Ectodermal cell (in vitro differentiated cells): ENCODE measurements at regions not wholly inside any gene's neighbourhood (a gene's known extent, or its start where the extent isn't known, plus 50 kb on each side); places are given as distances from the start of the nearest gene placed in this dataset.

Source experiments
- H3K27ac ChIP-seq: 2 replicates; pipeline ENCODE4 v1.7.0; 2013; ENCODE audit warnings: mild to moderate bottlenecking, low read depth, low read length; ENCODE audit not compliant: insufficient read depth, poor library complexity, severe bottlenecking
- H3K27me3 ChIP-seq: 2 replicates; pipeline ENCODE4 v1.7.0; 2013; ENCODE audit warnings: mild to moderate bottlenecking, low read length; ENCODE audit not compliant: insufficient read depth, control insufficient read depth, poor library complexity, severe bottlenecking
- H3K36me3 ChIP-seq: one replicate; pipeline ENCODE4 v1.7.0; 2013; ENCODE audit warnings: low read length; ENCODE audit not compliant: control insufficient read depth, insufficient read depth
- H3K4me1 ChIP-seq: one replicate; pipeline ENCODE4 v1.7.0; 2013; ENCODE audit warnings: low read length; ENCODE audit not compliant: control insufficient read depth, insufficient read depth
- H3K4me3 ChIP-seq: 2 replicates; pipeline ENCODE4 v1.7.0; 2013; ENCODE audit warnings: low read depth, low read length, control low read depth; ENCODE audit not compliant: insufficient read depth
- H3K9me3 ChIP-seq: 2 replicates; pipeline ENCODE4 v1.7.0; 2013; ENCODE audit warnings: mild to moderate bottlenecking, low read length, moderate library complexity; ENCODE audit not compliant: control insufficient read depth
- WGBS, 2 experiments: methylation state at CpG; one replicate each; pipeline ENCODE4 v1.1.7; 2013; ENCODE audit warnings: missing lambda C conversion rate in 2 of 2; 5-methylcytosine and 5-hydroxymethylcytosine counted together

DNA sequence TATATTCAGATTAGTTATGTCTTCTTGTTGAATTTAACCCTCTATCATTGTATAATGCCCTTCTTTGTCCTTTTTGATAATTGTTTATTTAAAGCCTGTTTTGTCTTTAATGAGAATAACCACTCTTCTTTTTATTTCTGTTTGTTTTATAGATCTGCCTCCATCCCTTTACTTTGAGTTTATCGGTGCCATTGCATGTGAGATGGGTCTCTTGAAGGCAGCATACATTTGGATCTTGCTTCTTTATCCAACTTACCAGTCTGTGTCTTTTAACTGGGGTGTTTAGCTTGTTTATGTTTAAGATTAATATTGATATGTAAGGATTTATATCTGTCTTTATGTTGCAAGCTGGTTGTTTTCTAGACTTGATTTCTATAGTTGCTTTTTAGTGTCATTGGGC is 115.8 kb downstream of the RTL3 start:
- 86% methylated on average over 1 of the region's 1 CpG; no CpG with 5 or more reads in 1 of the 2 experiments for WGBS, 2 experiments
- H3K27ac ChIP-seq = no peak overlapping the region
- H3K36me3 ChIP-seq = no peaks in the 10 kb centered on the region
- H3K9me3 ChIP-seq = no peaks in the 10 kb centered on the region
- H3K4me3 ChIP-seq = no peak overlapping the region
- no peaks in the 10 kb centered on the region for H3K27me3 ChIP-seq
- H3K4me1 ChIP-seq = no peaks in the 10 kb centered on the region

DNA sequence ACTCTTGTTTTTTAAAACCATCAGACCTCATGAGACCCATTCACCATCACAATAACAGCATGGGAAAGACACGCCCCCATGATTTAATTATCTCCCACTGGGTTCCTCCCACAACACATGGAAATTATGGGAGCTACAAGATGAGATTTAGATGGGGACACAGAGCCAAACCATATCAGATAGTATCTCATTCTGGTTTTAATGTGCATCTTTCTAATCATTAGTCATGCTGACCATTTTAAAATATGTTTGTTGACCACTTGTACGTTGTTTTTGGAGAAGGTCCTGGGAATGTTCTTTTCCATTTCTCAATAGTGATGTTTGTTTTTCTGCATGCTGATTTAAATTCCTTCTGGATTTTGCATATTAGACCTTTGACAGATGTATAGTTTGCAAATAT is 119.0 kb downstream of the RTL3 start:
- no peaks in the 10 kb centered on the region for H3K27me3 ChIP-seq
- WGBS, 2 experiments = 100% methylated on average over 2 of the region's 2 CpGs; no CpG with 5 or more reads in 1 of the 2 experiments
- no peaks in the 10 kb centered on the region for H3K9me3 ChIP-seq
- no peaks in the 10 kb centered on the region for H3K36me3 ChIP-seq
- no peak overlapping the region for H3K27ac ChIP-seq
- no peaks in the 10 kb centered on the region for H3K4me1 ChIP-seq
- no peak overlapping the region for H3K4me3 ChIP-seq

DNA sequence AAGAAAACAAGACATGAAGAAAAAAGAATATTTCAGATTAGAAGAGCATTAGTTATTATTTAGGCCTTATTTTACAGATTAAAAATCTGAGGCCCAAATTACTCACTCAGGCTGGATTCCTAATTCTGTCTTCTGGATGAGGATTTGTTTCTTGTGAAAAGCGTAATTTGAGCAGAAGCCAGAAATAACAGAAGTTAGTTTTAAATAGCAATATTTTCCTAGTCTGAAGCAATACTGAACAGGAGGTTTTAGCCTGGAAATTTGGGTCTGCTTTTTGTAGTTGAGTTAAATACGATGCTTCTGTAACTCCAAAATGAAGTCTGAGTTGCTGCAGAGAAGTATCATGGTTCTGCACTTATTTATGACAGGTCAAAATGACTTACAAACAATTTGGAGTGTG is 124.9 kb downstream of the RTL3 start:
- H3K27ac ChIP-seq = no peak overlapping the region
- no peaks in the 10 kb centered on the region for H3K27me3 ChIP-seq
- H3K4me3 ChIP-seq = no peak overlapping the region
- H3K9me3 ChIP-seq = no peaks in the 10 kb centered on the region
- 90 to 92% methylated on average over 2 of the region's 2 CpGs for WGBS, 2 experiments
- H3K4me1 ChIP-seq = no peaks in the 10 kb centered on the region
- H3K36me3 ChIP-seq = no peaks in the 10 kb centered on the region

DNA sequence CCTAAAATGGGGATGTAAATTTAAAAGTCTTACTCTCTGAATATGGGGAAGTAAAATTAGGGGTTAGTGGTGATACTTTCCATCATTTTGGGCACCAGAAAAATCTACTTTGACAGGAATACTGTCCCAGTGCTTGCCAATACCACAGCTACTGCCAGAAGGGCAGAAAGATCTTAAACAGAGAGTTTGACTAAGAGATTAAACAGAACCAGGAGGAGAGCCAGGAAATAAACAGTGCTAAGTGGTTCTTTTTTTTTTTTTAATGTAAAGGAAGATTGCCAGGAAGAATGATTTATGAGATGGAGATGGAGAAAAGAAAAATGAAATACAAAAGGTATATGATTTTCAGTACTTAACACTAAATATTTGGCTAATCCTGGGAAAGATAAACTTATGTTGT is 126.8 kb downstream of the RTL3 start:
- Histone ChIP-seq H3K27me3 (no peaks in the 10 kb centered on the region), H3K27ac (no peak overlapping the region), H3K4me1 (no peaks in the 10 kb centered on the region), H3K36me3 (no peaks in the 10 kb centered on the region), H3K9me3 (no peaks in the 10 kb centered on the region), H3K4me3 (no peak overlapping the region)

DNA sequence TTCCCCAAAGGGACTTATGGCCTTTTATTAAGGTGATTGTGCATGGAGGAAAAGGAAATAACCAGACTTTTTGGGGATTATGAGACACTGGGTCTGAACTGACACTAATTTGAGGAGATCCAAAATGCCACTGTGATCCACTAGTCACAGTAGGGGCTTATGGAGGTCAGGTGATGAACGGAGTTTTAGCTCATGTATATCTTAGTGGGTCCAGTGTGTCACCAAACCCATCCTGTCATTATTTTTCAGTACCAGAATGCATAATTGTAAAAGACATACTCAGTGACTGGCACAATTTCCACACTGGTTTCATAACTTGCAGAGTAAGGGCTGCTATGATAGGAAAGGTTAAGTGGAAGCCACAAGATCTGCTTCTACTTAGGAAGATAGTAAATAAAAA is 131.3 kb downstream of the RTL3 start:
- no peaks in the 10 kb centered on the region for H3K9me3 ChIP-seq
- H3K27me3 ChIP-seq = no peaks in the 10 kb centered on the region
- H3K36me3 ChIP-seq = no peaks in the 10 kb centered on the region
- 80% methylated on average over 1 of the region's 1 CpG; no CpG with 5 or more reads in 1 of the 2 experiments for WGBS, 2 experiments
- no peak overlapping the region for H3K4me3 ChIP-seq
- no peaks in the 10 kb centered on the region for H3K4me1 ChIP-seq
- H3K27ac ChIP-seq = no peak overlapping the region

DNA sequence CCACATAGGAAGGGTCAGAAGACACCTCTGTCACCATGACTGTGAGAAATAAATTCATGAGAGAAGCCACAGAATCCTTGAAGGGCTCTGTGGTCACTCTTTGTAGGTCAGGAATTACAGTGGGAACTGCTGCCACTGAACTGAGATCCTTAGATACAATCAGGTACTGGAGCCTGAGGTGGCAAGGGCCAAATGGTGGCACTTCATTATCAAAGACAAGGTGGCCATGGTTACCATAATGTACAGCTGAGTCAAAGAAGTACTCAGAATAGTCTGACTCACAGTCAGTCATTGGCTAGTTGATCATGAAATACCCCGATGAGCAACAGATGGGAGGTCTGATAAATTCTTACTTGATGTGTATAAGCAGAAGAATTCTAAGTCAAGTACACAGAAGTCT is 131.9 kb downstream of the RTL3 start:
- Histone ChIP-seq H3K27me3 (no peaks in the 10 kb centered on the region), H3K27ac (no peak overlapping the region), H3K4me3 (no peak overlapping the region), H3K4me1 (no peaks in the 10 kb centered on the region), H3K9me3 (no peaks in the 10 kb centered on the region), H3K36me3 (no peaks in the 10 kb centered on the region)
- 100% methylated on average over 1 of the region's 1 CpG; no CpG with 5 or more reads in 1 of the 2 experiments for WGBS, 2 experiments

DNA sequence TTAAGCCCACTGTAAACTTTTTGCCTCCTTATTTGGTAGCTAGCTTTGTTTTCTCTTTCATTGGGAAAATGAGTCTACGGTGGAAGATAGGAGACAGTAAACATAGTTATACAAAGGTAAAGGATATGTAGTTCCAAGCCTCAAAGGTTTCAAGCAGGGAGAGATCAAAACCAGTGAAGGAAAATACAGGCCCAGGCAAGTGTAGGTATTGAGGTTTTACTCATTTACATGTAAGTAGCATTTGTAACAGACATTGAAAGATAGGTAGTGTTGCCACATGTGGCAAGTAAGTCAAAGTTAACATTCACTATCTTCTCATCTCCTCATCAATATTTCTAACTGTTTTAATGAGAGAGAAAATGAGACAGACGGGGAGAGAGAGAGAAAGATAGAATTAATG is 136.5 kb downstream of the RTL3 start:
- no peaks in the 10 kb centered on the region for H3K9me3 ChIP-seq
- no peak overlapping the region for H3K27ac ChIP-seq
- WGBS, 2 experiments = 75 to 100% methylated on average over 1 of the region's 2 CpGs
- no peaks in the 10 kb centered on the region for H3K27me3 ChIP-seq
- H3K4me3 ChIP-seq = no peak overlapping the region
- H3K4me1 ChIP-seq = no peaks in the 10 kb centered on the region
- no peaks in the 10 kb centered on the region for H3K36me3 ChIP-seq

DNA sequence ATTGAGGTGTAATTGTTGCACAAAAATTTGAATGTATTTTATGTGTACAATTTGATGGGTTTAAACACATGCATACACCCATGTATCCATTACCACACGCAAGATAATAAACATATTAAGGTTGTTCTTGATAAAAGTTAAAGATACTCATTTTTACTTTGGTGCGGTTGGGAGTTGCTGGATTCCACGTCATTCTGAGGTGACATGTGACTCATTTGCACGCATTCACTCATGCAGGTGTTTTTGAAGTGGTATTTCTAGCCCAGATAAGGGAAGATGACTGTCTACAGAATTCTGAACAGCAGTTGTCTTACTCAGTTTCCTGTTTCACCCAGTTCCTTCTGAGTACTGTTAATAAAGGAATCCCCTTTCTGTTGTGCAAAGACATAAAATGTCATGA is 142.0 kb downstream of the RTL3 start:
- Histone ChIP-seq H3K4me3 (no peak overlapping the region), H3K9me3 (no peaks in the 10 kb centered on the region), H3K27me3 (no peaks in the 10 kb centered on the region), H3K27ac (no peak overlapping the region), H3K36me3 (no peaks in the 10 kb centered on the region), H3K4me1 (no peaks in the 10 kb centered on the region)
- 90 to 100% methylated on average over 3 to 4 of the region's 4 CpGs for WGBS, 2 experiments

DNA sequence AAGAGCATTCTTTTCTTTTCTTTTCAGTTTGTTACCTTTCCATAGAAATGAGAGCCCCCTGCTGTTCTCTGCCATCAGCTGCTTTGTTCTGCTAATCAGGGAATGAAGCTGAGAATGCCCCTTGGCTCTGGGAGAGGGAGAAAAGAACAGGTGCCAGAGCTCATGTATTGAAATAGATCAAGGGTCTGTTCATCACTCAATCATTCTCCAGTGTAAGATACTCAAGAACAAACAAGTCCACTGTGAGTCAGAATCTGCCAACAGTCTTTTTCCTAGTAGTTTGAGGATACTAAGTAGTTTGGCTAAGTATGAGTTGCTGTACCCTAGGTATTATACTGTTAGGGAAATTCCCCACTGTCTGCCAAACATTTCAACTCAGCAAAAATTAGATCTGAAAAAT is 144.3 kb downstream of the RTL3 start:
- Histone ChIP-seq H3K4me1 (no peaks in the 10 kb centered on the region), H3K4me3 (no peak overlapping the region), H3K36me3 (no peaks in the 10 kb centered on the region), H3K27ac (peak overlapping the region; percentile 18), H3K27me3 (no peaks in the 10 kb centered on the region), H3K9me3 (no peaks in the 10 kb centered on the region)

DNA sequence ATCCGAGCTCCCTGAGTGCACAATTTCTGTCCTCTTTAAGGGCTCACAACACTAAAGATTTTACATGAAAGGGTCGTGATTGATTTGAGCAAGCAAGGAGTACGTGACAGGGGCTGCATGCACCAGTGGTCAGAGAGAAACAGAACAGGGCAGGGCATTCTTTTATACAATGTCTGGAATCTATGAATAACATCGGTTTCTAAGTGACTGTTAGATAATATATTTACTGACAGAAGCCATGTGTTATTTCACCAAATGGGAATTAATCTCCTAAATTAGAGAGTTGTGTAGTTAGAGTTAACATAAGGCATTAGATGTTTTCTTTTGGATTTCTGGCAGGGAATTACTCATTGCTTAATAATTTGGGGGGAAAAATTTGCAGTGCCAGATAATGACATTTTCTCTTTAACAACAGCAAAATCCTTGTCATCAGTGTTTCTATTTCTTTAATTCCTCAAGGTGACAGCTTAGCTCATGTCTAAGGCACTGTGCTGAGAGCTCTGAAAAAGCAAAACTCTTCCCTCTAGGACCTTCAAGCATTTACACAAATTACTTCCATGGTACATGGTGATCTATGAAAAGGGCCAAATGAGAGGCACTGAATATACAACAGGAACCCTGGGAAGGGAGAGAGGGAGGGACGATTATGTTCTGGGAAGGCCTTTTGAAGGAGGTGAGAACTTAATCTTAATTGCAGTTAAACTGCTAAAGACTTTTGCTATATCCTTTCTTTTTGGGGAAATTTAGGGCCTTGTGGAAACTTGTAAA is 145.0 kb downstream of the RTL3 start:
- WGBS, 2 experiments = 32 to 46% methylated on average over 4 of the region's 5 CpGs
- Histone ChIP-seq H3K36me3 (no peaks in the 10 kb centered on the region), H3K4me3 (no peak overlapping the region), H3K4me1 (no peaks in the 10 kb centered on the region), H3K9me3 (no peaks in the 10 kb centered on the region), H3K27me3 (no peaks in the 10 kb centered on the region), H3K27ac (peak overlapping the region; percentile 52)

DNA sequence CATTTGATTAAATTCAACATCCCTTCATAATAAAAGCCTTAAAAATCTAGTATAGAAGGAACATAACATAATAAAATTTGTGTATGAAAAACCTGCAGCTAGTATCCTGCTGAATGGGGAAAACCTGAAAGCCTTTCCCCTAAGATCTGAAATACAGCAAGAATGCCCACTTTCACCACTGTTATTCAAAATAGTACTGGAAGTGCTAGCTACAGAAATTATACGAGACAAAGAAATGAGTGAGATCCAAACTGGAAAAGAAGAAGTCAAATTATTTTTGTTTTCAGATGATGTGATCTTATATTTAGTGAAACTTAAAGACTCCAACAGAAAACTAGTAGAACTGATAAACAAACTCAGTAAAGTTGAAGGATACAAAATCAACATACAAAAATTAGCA is 152.9 kb downstream of the RTL3 start:
- WGBS, 2 experiments = no CpG with 5 or more reads among the region's 1 CpG
- Histone ChIP-seq H3K36me3 (no peaks in the 10 kb centered on the region), H3K4me3 (no peak overlapping the region), H3K4me1 (no peaks in the 10 kb centered on the region), H3K9me3 (no peaks in the 10 kb centered on the region), H3K27ac (no peak overlapping the region), H3K27me3 (no peaks in the 10 kb centered on the region)
